ENCODE measurements at regions not wholly inside any gene's neighbourhood (a gene's known extent, or its start where the extent isn't known, plus 50 kb on each side); places are given as distances from the start of the nearest gene placed in this dataset.

GRCh38 chr20:22524393-22525015 lies 59.9 kb downstream of the FOXA2 start:
- TF ChIP-seq CTCF (IDR thresholded peaks at IDR 0.05) (no peak), POLR2A (IDR thresholded peaks at IDR 0.05) (no peak)
